ENCODE measurements at regions not wholly inside any gene's neighbourhood (a gene's known extent, or its start where the extent isn't known, plus 50 kb on each side); places are given as distances from the start of the nearest gene placed in this dataset.
"Not testable (repeated sequence)": the region's sequence is repeated elsewhere in the genome, so short reads cannot be mapped to it uniquely, and the experiment has no call there.

DNA sequence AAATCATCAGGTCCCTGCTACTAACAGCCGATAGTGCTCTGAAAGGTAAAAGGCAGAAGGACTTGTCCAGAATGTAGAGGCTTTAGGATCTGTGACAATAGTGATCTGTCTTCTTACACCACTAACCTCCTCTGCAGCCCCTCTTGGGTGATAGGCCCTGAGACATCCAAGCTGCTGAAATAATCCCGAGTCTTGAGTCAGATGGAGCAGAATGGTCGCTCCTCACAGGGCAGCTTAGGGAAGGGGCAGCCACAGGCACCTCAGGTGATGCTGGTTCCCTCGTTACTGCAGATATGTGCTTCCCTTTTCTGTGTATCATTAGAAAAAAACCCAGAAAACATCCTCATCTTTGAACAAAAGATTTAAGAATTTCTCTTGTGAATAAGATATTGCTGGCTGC is 157.1 kb upstream of the DLX2 start:
- no peak for DNase-seq (ENCODE audit: low spot score)

- DNase-seq (ENCODE audit: low spot score) = no peak
Observed at GRCh38 chr2:172260336-172260735, 157.6 kb upstream of the DLX2 start.

DNA sequence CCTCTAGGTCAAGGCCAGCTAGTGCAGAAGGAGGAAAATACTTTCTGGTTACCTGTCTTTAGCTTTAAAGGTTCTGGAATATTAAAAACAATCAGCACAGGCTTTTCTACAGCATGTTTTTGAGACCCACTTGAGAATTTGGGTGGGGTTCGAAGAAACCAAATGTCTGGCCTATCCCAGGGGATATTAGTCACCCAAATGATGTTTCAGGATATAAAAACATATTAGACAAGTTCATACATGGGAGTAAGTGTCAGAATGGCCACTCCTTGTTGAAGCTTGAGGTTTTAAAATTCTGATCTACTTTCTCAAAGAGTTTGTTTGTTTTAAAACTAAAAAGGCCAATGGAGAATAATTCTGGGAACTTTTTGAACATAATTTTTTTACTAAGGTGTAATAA is 158.6 kb upstream of the DLX2 start:
- DNase-seq (ENCODE audit: low spot score) = no peak

DNA sequence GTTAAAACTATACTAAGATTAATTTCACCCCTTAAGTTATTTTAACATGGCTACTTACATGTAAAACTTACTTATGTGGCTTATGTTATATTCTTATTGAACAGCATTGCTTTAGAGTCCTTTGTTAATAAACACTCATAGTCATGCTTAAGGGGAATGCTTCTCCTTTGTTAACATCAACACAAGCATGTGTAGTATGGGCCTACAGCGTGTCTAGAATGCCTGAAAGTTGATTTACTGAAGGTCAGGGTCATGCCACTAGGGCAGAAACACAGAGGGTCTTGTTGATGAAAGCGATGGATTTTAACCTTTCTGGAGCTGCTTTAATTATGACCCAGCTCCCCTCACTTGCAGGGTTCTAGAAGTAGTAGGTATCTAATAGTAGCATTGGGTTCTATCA is 159.8 kb upstream of the DLX2 start:
- no peak for DNase-seq (ENCODE audit: low spot score)

DNA sequence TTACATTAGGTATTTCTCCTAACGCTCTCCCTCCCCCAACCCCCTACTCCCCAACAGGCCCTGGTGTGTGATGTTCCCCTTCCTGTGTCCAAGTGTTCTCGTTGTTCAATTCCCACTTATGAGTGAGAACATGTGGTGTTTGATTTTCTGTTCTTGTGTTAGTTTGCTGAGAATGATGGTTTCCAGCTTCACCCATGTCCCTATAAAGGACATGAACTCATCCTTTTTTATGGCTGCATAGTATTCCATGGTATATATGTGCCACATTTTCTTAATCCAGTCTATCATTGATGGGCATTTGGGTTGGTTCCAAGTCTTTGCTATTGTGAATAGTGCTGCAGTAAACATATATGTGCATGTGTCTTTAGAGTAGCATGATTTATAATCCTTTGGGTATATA is 162.1 kb upstream of the DLX2 start:
- DNase-seq (ENCODE audit: low spot score) = not testable (repeated sequence)

GRCh38 chr2:172269507-172270244 is 157.7 kb upstream of the ITGA6 start:
- DNase-seq (ENCODE audit: low spot score) = not testable (repeated sequence)

GRCh38 chr2:172270278-172271079 is 156.9 kb upstream of the ITGA6 start:
- DNase-seq (ENCODE audit: low spot score) = no peak

DNA sequence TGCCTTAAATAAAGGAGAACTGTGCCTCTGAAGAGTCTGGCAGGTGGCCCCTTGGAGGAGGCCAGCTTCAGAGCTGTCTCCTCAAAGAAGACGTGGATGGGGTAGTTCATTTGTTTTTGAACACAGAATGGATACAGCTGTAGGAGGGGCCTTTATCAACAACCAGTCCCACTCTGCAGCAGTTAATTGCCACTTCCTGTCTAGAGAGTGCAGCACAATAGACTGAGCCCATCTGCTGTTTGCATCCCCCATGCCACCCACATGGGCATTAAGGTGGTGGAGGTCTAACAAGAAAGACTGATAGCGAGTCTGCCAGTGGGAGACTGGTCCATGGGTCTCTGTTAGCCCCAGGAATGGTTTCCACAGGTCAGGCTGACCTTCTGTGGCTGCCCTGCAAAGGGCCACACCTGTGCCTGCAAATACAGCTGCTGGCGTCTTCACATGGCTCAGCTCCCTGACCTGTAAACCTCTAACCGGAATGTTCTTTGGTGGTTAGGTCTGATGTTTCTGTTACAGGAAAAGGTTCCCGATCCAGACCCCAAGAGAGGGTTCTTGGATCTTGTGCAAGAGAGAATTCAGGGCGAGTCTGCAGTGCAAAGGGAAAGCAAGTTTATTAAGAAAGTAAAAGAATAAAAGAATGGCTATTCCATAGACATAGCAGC is 153.3 kb upstream of the ITGA6 start:
- DNase-seq (ENCODE audit: low spot score) = no peak

- DNase-seq (ENCODE audit: low spot score) = no peak
Observed at GRCh38 chr2:172275239-172275638, 152.1 kb upstream of the ITGA6 start.

GRCh38 chr2:172276961-172277360 is 150.4 kb upstream of the ITGA6 start:
- DNase-seq (ENCODE audit: low spot score) = no peak

GRCh38 chr2:172278667-172279066 is 148.7 kb upstream of the ITGA6 start:
- no peak for DNase-seq (ENCODE audit: low spot score)

- no peak for DNase-seq (ENCODE audit: low spot score)
Observed at GRCh38 chr2:172279214-172279613, 148.2 kb upstream of the ITGA6 start.

GRCh38 chr2:172279813-172280212 is 147.6 kb upstream of the ITGA6 start:
- DNase-seq (ENCODE audit: low spot score) = no peak

- DNase-seq (ENCODE audit: low spot score) = no peak
Observed at GRCh38 chr2:172280571-172281361, 146.6 kb upstream of the ITGA6 start.

DNA sequence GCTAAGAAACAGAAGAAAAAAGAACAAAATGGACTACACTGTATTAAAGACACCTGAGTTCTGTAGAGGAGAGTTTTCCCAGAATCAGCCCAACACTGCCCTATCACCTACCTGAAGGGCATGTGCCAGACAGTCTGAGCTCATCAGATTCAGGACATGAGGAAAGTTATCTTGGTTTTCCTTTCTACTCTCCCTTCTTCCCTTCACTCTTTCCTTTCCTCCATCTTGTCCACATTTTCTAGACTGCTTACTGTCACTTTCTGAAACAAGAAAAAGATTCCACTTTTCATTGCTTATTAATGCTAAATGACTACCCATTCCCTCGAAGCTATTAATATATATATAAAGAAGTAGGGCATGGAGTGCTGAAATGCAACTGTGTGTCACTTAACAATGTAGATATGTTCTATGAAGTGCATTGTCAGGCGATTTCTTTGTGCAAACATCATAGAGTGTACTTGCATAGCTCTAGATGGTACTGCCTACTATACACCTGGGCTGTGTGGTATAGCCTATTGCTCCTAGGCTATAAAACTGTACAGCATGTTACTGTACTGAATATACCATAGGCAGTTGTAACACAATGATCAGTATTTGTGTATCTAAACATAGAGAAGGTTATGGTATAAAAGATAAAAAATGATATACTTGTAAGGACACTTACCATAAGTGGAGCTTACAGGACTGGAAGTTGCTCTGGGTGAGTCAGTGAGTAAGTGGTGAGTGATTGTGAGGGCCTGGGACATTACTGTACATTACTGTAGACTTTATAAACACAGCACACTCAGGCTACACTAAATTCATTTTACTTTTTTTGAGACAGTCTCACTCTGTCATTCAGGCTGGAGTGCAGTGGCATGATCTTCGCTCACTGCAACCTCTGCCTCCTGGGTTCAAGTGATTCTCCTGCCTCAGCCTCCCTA is 145.5 kb upstream of the ITGA6 start:
- DNase-seq (ENCODE audit: low spot score) = no peak

- DNase-seq (ENCODE audit: low spot score) = peak; percentile 66
Observed at GRCh38 chr2:172282944-172283343, 144.4 kb upstream of the ITGA6 start.

- DNase-seq (ENCODE audit: low spot score) = no peak
Observed at GRCh38 chr2:172283476-172283875, 143.9 kb upstream of the ITGA6 start.

DNA sequence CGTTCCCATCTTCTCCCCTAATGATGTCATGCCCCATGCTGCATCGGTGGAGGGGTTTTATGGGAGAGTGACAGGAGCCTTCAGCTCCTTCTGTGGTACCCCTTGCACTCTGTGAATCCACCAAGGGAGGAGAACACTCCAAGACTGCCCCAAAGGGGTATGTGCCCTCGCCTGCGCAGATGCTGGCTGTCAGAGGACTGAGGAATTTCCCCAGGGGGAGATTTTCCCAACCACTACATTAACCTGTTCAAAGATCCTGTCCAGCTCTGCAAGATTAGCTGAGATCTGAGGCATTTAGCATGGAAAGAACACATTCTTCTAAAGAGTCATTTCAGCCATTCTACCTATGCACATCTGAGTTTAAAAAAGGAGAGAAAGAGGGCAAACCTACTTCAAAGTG is 143.2 kb upstream of the ITGA6 start:
- no peak for DNase-seq (ENCODE audit: low spot score)

DNA sequence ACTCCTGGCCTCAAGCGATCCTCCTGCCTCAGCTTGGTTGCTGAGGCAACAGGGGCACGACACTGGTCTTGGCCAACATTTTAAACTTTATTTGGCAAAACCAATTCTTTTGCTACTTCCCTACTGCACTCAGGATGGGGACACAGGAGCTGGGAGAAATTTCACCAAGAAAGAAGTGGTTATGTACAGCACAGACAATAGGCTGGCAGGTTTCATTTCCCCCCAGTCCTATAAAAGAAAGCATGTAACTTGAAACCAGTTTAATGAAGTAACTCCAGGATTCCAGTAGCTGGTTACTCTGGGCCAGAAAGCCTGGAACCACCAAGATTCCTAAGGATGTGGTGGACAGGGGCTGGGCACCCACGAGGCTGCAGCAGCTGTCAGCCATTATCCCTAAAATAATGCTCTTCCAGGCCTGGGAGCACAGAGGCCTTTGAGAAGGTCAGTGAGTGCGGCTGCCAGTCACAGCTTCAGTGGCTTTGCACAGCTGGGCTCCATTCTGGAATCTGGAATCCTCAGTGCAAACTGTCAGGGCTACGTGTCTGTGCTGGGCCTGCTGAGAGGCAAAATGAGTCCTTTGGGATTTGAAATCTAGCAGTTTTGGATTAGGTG is 142.3 kb upstream of the ITGA6 start:
- peak; percentile 78 for DNase-seq (ENCODE audit: low spot score)

DNA sequence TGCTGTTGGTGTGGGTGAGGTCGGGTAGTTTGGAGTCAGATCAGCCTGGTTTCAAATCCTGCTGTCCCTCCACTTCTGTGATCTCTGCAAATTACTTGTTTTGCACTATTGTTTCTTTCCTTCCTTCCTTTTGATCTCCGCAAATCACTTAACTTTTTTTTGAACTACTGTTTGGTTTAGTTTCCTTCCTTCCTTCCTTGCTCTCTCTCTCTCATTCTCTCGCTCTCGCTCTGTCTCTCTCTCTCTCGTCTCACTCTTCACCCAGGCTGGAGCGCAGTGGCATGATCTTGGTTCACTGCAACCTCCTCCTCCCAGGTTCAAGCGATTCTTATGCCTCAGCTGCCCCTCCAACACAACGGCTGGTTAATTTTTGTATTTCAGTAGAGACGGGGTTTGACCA is 141.6 kb upstream of the ITGA6 start:
- no peak for DNase-seq (ENCODE audit: low spot score)

DNA sequence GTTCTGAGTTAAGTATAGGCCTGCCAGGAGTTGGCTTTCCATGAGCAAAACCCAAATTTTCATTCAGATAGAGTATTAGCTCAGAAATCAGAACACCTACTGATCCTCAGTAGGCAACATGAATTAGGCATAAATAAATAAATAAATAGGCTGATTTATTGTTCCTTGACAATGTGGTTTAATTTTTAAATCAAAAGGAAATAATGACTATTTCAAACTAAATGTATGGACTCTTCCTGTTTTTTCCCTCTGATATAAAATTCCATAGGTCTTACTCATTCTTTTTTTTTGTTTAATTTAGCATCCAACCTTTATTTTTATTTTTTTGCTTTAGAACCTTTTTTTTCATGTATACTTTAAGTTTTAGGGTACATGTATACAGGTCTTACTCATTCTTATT is 140.2 kb upstream of the ITGA6 start:
- no peak for DNase-seq (ENCODE audit: low spot score)
